CD4-positive, CD25-positive, alpha-beta regulatory T cell (primary cell): ENCODE measurements at regions not wholly inside any gene's neighbourhood (a gene's known extent, or its start where the extent isn't known, plus 50 kb on each side); places are given as distances from the start of the nearest gene placed in this dataset.

Experiments used
- ATAC-seq, 2 donors: fragments of 150-1000 bp; cut with Tn5 transposase; one replicate each; pipeline ENCODE4 v1.10.0; 2021; ENCODE audit warnings: low read depth in 2 of 2, moderate number of reproducible peaks in 2 of 2, moderate library complexity in 1 of 2
- DNase-seq, 3 donors: peaks; one replicate each; pipeline versions ENCODE4 v3.0.0 to v3.0.0-alpha.2; 2012 to 2022; ENCODE audit warnings: mixed read lengths in 1 of 3
- H3K27ac ChIP-seq: one replicate; pipeline ENCODE4 v1.7.0; 2013; ENCODE audit warnings: mild to moderate bottlenecking, low read length; ENCODE audit not compliant: insufficient read depth, poor library complexity, severe bottlenecking
- H3K27me3 ChIP-seq: one replicate; pipeline ENCODE4 v1.7.0; 2013; ENCODE audit warnings: low read length; ENCODE audit not compliant: control insufficient read depth, insufficient read depth
- H3K36me3 ChIP-seq: one replicate; pipeline ENCODE4 v1.7.0; 2013; ENCODE audit warnings: mild to moderate bottlenecking, low read length, moderate library complexity; ENCODE audit not compliant: control insufficient read depth, insufficient read depth
- H3K4me1 ChIP-seq: 2 replicates; pipeline ENCODE4 v1.7.0; 2013; ENCODE audit warnings: mild to moderate bottlenecking, low read length; ENCODE audit not compliant: insufficient read depth, control insufficient read depth, poor library complexity, severe bottlenecking
- H3K4me3 ChIP-seq: one replicate; pipeline ENCODE4 v1.7.0; 2013; ENCODE audit warnings: low read depth, mild to moderate bottlenecking, low read length, moderate library complexity
- H3K9me3 ChIP-seq, 2 experiments: 1 replicate in 1 of 2; 2 replicates in 1 of 2; pipeline ENCODE4 v1.7.0; 2013; ENCODE audit warnings: low read length in 2 of 2, mild to moderate bottlenecking in 1 of 2, moderate library complexity in 1 of 2; ENCODE audit not compliant: control insufficient read depth in 2 of 2
- H3K27ac Mint-ChIP-seq, 3 donors: one replicate each; pipeline ENCODE4 v1.8.0; 2020 to 2022; ENCODE audit warnings: mild to moderate bottlenecking in 3 of 3, mixed read lengths in 3 of 3, moderate library complexity in 2 of 3
- H3K27me3 Mint-ChIP-seq: one replicate; pipeline ENCODE4 v1.8.0; 2022; ENCODE audit warnings: mild to moderate bottlenecking, mixed read lengths
- H3K36me3 Mint-ChIP-seq: one replicate; pipeline ENCODE4 v1.8.0; 2020; ENCODE audit warnings: mixed read lengths
- H3K4me1 Mint-ChIP-seq, 4 donors: one replicate each; pipeline ENCODE4 v1.8.0; 2020 to 2022; ENCODE audit warnings: mixed read lengths in 4 of 4, mild to moderate bottlenecking in 1 of 4
- H3K4me3 Mint-ChIP-seq, 4 donors: one replicate each; pipeline ENCODE4 v1.8.0; 2020 to 2022; ENCODE audit warnings: mild to moderate bottlenecking in 4 of 4, mixed read lengths in 4 of 4, moderate library complexity in 3 of 4
- H3K9me3 Mint-ChIP-seq, 7 donors: one replicate each; pipeline ENCODE4 v1.8.0; 2020 to 2022; ENCODE audit warnings: mixed read lengths in 7 of 7, mild to moderate bottlenecking in 3 of 7, moderate library complexity in 2 of 7

GRCh38 chr4:187632260-187632995, 363.1 kb upstream of the ZFP42 start:
- Mint-ChIP-seq H3K4me1 (no peaks in the 10 kb centered on the region), H3K9me3 (peaks cover 0 to 37% (median 5%) of the 10 kb centered on the region in 7 donors), H3K27me3 (no peaks in the 10 kb centered on the region), H3K4me3 (no peak overlapping the region), H3K36me3 (no peaks in the 10 kb centered on the region), H3K27ac (no peak overlapping the region)
- ATAC-seq = no peak
- no peak overlapping the region for H3K4me3 ChIP-seq
- no peaks in the 10 kb centered on the region for H3K27me3 ChIP-seq
- H3K36me3 ChIP-seq = no peaks in the 10 kb centered on the region
- no peaks in the 10 kb centered on the region for H3K4me1 ChIP-seq
- DNase-seq = no peak
- H3K27ac ChIP-seq = no peak overlapping the region
- H3K9me3 ChIP-seq = peaks cover 0 to 1% of the 10 kb centered on the region in 2 experiments

- H3K27me3 ChIP-seq = no peaks in the 10 kb centered on the region
- peaks cover 0 to 1% of the 10 kb centered on the region in 2 experiments for H3K9me3 ChIP-seq
- no peak for ATAC-seq
- no peak for DNase-seq
- H3K36me3 Mint-ChIP-seq = no peaks in the 10 kb centered on the region
- H3K4me1 ChIP-seq = no peaks in the 10 kb centered on the region
- no peak overlapping the region for H3K27ac ChIP-seq
- H3K4me3 Mint-ChIP-seq = no peak overlapping the region
- no peaks in the 10 kb centered on the region for H3K27me3 Mint-ChIP-seq
- no peaks in the 10 kb centered on the region for H3K36me3 ChIP-seq
- no peak overlapping the region for H3K4me3 ChIP-seq
- no peak overlapping the region for H3K27ac Mint-ChIP-seq
- peaks cover 0 to 37% (median 7%) of the 10 kb centered on the region in 7 donors for H3K9me3 Mint-ChIP-seq
- no peaks in the 10 kb centered on the region for H3K4me1 Mint-ChIP-seq
Measured at GRCh38 chr4:187633245-187633644, 362.3 kb upstream of the ZFP42 start.

- ATAC-seq = no peak
- H3K4me1 Mint-ChIP-seq = no peaks in the 10 kb centered on the region
- H3K4me3 Mint-ChIP-seq = no peak overlapping the region
- Histone ChIP-seq H3K4me1 (no peaks in the 10 kb centered on the region), H3K36me3 (no peaks in the 10 kb centered on the region), H3K27ac (no peak overlapping the region), H3K9me3 (peaks cover 0 to 2% of the 10 kb centered on the region in 2 experiments), H3K4me3 (no peak overlapping the region), H3K27me3 (no peaks in the 10 kb centered on the region)
- H3K27ac Mint-ChIP-seq = no peak overlapping the region
- peaks cover 0 to 13% (median 5%) of the 10 kb centered on the region in 7 donors for H3K9me3 Mint-ChIP-seq
- no peaks in the 10 kb centered on the region for H3K36me3 Mint-ChIP-seq
- DNase-seq = no peak
- no peaks in the 10 kb centered on the region for H3K27me3 Mint-ChIP-seq
Measured at GRCh38 chr4:187656959-187657358, 338.6 kb upstream of the ZFP42 start.

GRCh38 chr4:187663076-187663475, 332.5 kb upstream of the ZFP42 start:
- Mint-ChIP-seq H3K27me3 (no peaks in the 10 kb centered on the region), H3K9me3 (peaks cover 0 to 21% (median 7%) of the 10 kb centered on the region in 7 donors), H3K36me3 (no peaks in the 10 kb centered on the region), H3K4me3 (no peak overlapping the region), H3K4me1 (no peaks in the 10 kb centered on the region), H3K27ac (no peak overlapping the region)
- no peak for ATAC-seq
- Histone ChIP-seq H3K27ac (no peak overlapping the region), H3K27me3 (no peaks in the 10 kb centered on the region), H3K4me1 (no peaks in the 10 kb centered on the region), H3K9me3 (peaks cover 0 to 4% of the 10 kb centered on the region in 2 experiments), H3K36me3 (no peaks in the 10 kb centered on the region), H3K4me3 (no peak overlapping the region)
- DNase-seq = no peak

GRCh38 chr4:187664011-187664410, 331.6 kb upstream of the ZFP42 start:
- DNase-seq = no peak
- H3K4me1 Mint-ChIP-seq = no peaks in the 10 kb centered on the region
- no peaks in the 10 kb centered on the region for H3K27me3 Mint-ChIP-seq
- H3K36me3 Mint-ChIP-seq = no peaks in the 10 kb centered on the region
- no peaks in the 10 kb centered on the region for H3K27me3 ChIP-seq
- no peak overlapping the region for H3K4me3 Mint-ChIP-seq
- H3K4me1 ChIP-seq = no peaks in the 10 kb centered on the region
- no peak for ATAC-seq
- no peaks in the 10 kb centered on the region for H3K36me3 ChIP-seq
- peaks cover 0 to 27% (median 7%) of the 10 kb centered on the region in 7 donors for H3K9me3 Mint-ChIP-seq
- H3K27ac Mint-ChIP-seq = no peak overlapping the region
- no peak overlapping the region for H3K4me3 ChIP-seq
- peaks cover 0 to 4% of the 10 kb centered on the region in 2 experiments for H3K9me3 ChIP-seq
- no peak overlapping the region for H3K27ac ChIP-seq

- H3K4me1 Mint-ChIP-seq = no peaks in the 10 kb centered on the region
- H3K4me1 ChIP-seq = no peaks in the 10 kb centered on the region
- H3K4me3 ChIP-seq = no peak overlapping the region
- no peaks in the 10 kb centered on the region for H3K36me3 ChIP-seq
- H3K27me3 Mint-ChIP-seq = no peaks in the 10 kb centered on the region
- no peak for ATAC-seq
- H3K9me3 ChIP-seq = peaks cover 0 to 4% of the 10 kb centered on the region in 2 experiments
- peaks cover 2 to 27% (median 7%) of the 10 kb centered on the region in 7 donors for H3K9me3 Mint-ChIP-seq
- no peak overlapping the region for H3K27ac ChIP-seq
- no peak for DNase-seq
- H3K36me3 Mint-ChIP-seq = no peaks in the 10 kb centered on the region
- no peak overlapping the region for H3K27ac Mint-ChIP-seq
- no peak overlapping the region for H3K4me3 Mint-ChIP-seq
- H3K27me3 ChIP-seq = no peaks in the 10 kb centered on the region
Measured at GRCh38 chr4:187665086-187665485, 330.5 kb upstream of the ZFP42 start.

GRCh38 chr4:187666034-187666433, 329.5 kb upstream of the ZFP42 start:
- Mint-ChIP-seq H3K27me3 (no peaks in the 10 kb centered on the region), H3K4me1 (no peaks in the 10 kb centered on the region), H3K9me3 (peaks cover 4 to 31% (median 10%) of the 10 kb centered on the region in 7 donors), H3K4me3 (no peak overlapping the region), H3K27ac (no peak overlapping the region), H3K36me3 (no peaks in the 10 kb centered on the region)
- no peaks in the 10 kb centered on the region for H3K36me3 ChIP-seq
- peaks cover 0 to 4% of the 10 kb centered on the region in 2 experiments for H3K9me3 ChIP-seq
- H3K4me3 ChIP-seq = no peak overlapping the region
- DNase-seq = no peak
- no peak overlapping the region for H3K27ac ChIP-seq
- H3K27me3 ChIP-seq = no peaks in the 10 kb centered on the region
- H3K4me1 ChIP-seq = no peaks in the 10 kb centered on the region
- ATAC-seq = no peak
